Pancreas (tissue), 10 donors: ENCODE measurements at regions not wholly inside any gene's neighbourhood (a gene's known extent, or its start where the extent isn't known, plus 50 kb on each side); places are given as distances from the start of the nearest gene placed in this dataset.

ENCODE experiments used
- ATAC-seq, 4 donors: fragments of 200-7000 bp; cut with Tn5 transposase; one replicate each; pipeline versions ENCODE4 v1.8.0 to v1.9.1; 2020; ENCODE audit warnings: mild to moderate bottlenecking in 4 of 4, moderate library complexity in 4 of 4
- DNase-seq, 6 donors: peaks; one replicate each; pipeline ENCODE4 v3.0.0-alpha.2; 2020
- FAIRE-seq: peaks from 2 replicates; lab custom pipeline; 2012; peaks lifted over from hg19 to GRCh38; lab: Jason Lieb, UNC
- H3K27ac ChIP-seq, 4 donors: fragments of 200-600 bp; sonication (generic); 1 replicate in 3 of 4; 2 replicates in 1 of 4; pipeline versions ENCODE4 v1.5.0 to v1.8.0; 2020
- H3K27me3 ChIP-seq, 4 donors: fragments of 200-600 bp; one replicate each; pipeline ENCODE4 v1.8.0; 2021
- H3K36me3 ChIP-seq, 3 donors: fragments of 200-600 bp; sonication (generic) in 1 of 3; one replicate each; pipeline versions ENCODE4 v1.5.0 to v1.8.0; 2020 to 2021
- H3K4me1 ChIP-seq, 3 donors: fragments of 200-600 bp; one replicate each; pipeline ENCODE4 v1.8.0; 2021
- H3K4me3 ChIP-seq, 4 donors: fragments of 200-600 bp; sonication (generic) in 2 of 4; one replicate each; pipeline versions ENCODE4 v1.5.0 to v1.8.0; 2020 to 2021
- H3K9me3 ChIP-seq, 4 donors: fragments of 200-600 bp; one replicate each; pipeline ENCODE4 v1.8.0; 2021
- CTCF ChIP-seq, 4 donors: fragments of 200-600 bp; sonication (generic) in 3 of 4; IDR thresholded peaks; one replicate each; pipeline versions ENCODE4 v1.5.0 to v1.8.0; 2021; ENCODE audit warnings: antibody characterized with exemption in 4 of 4
- WGBS, 2 donors: extraction: QIAGEN DNeasy Blood & Tissue Kit; methylation state at CpG; one replicate each; pipeline ENCODE4 v1.1.7; 2013; 5-methylcytosine and 5-hydroxymethylcytosine counted together
- intact Hi-C, 3 donors: fragments of 100-400 bp; cut with DNase I; formaldehyde crosslinking; loops; one replicate each; pipeline versions ENCODE4 v1.11.1 to v1.14.2; 2022
- donor health status: healthy with polysubstance abuse.
- donor health status: DM: no; HTN: no; CAD: no; lungs with moderate emphysema.
- donor health status: DM: no; HTN: no; CAD: no.
- donor health status: control.
- donor health status: control.
- donor health status: Bipolar disorder and iron deficiency.
- donor health status: DM: yes; HTN: yes; CAD: no.
- donor health status: DM: no; HTN: no; CAD: no.
- donor health status: DM: no; HTN: no; CAD: no.
- donor health status: DM: yes; HTN: yes; CAD: no.

DNA sequence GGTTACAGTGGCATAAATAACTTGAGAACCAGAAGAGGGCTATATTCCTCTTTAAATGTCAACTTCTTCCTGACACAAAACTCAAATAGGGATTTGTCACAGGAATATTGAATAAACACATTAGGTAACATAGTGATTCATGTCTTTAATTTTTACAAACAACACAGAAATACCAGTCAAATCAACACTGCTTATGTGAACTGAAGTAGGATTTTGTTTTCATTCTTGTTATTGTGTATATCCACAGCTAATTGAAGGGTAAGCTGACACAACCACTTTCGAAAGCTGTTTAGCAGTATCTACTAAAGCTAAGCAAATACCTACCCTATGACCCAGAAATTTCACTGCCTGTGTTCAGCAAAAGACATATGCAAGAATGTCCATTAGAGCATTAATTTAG lies 120.4 kb upstream of the EOLA2 start:
- ATAC-seq (no peak), FAIRE-seq (no peak), DNase-seq (no peak)
- no peaks in the 10 kb centered on the region for H3K9me3 ChIP-seq
- H3K27ac ChIP-seq = no peak overlapping the region
- no peak for TF ChIP-seq CTCF (IDR thresholded peaks at IDR 0.05)
- no peaks in the 10 kb centered on the region for H3K4me1 ChIP-seq
- WGBS, 2 donors = 85 to 100% methylated on average over 1 of the region's 1 CpG
- intact Hi-C loops = no loop called here
- H3K4me3 ChIP-seq = no peak overlapping the region
- no peaks in the 10 kb centered on the region for H3K36me3 ChIP-seq
- H3K27me3 ChIP-seq = no peaks in the 10 kb centered on the region

DNA sequence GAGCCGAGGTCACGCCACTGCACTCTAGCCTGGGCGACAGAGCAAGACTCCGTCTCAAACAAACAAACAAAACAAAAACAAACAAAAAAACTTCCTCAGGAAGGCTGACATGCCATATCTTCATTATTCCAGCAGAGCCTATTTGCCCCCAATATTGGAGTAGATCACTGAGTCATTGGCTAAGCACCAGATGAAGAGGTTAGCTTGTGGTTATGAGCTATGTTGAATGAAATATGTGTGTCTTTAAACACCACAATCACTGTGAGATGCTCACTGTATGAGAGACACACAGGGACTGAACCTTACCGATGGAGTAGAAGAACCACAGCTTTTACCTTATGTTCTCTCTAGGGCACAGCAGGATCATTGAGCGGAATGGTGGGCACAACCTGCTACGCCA lies 122.1 kb upstream of the EOLA2 start:
- Histone ChIP-seq H3K36me3 (no peaks in the 10 kb centered on the region), H3K4me3 (no peak overlapping the region), H3K9me3 (no peaks in the 10 kb centered on the region), H3K27me3 (no peaks in the 10 kb centered on the region), H3K4me1 (no peaks in the 10 kb centered on the region), H3K27ac (no peak overlapping the region)
- intact Hi-C loops = no loop called here
- DNase-seq (no peak), ATAC-seq (no peak), FAIRE-seq (no peak)
- 90 to 92% methylated on average over 7 of the region's 7 CpGs for WGBS, 2 donors
- TF ChIP-seq CTCF (IDR thresholded peaks at IDR 0.05) = no peak

GRCh38 chrX:150062292-150063137 lies 124.2 kb upstream of the EOLA2 start:
- Histone ChIP-seq H3K36me3 (no peaks in the 10 kb centered on the region), H3K4me1 (no peaks in the 10 kb centered on the region), H3K27me3 (no peaks in the 10 kb centered on the region), H3K27ac (no peak overlapping the region), H3K4me3 (no peak overlapping the region), H3K9me3 (no peaks in the 10 kb centered on the region)
- DNase-seq = peak in 1 of 6 donors; percentile 7
- intact Hi-C loops = no loop called here
- FAIRE-seq = no peak
- ATAC-seq = peak in 2 of 4 donors; percentile 72 to 77
- WGBS, 2 donors = 57 to 60% methylated on average over 8 of the region's 8 CpGs
- no peak for TF ChIP-seq CTCF (IDR thresholded peaks at IDR 0.05)

- intact Hi-C loops = no loop called here
- no peaks in the 10 kb centered on the region for H3K27me3 ChIP-seq
- DNase-seq = no peak
- no peak overlapping the region for H3K4me3 ChIP-seq
- no peaks in the 10 kb centered on the region for H3K4me1 ChIP-seq
- H3K27ac ChIP-seq = no peak overlapping the region
- ATAC-seq = no peak
- TF ChIP-seq CTCF (IDR thresholded peaks at IDR 0.05) = no peak
- FAIRE-seq = no peak
- no peaks in the 10 kb centered on the region for H3K9me3 ChIP-seq
- H3K36me3 ChIP-seq = no peaks in the 10 kb centered on the region
Measured at GRCh38 chrX:150063138-150063518, 124.8 kb upstream of the EOLA2 start.

DNA sequence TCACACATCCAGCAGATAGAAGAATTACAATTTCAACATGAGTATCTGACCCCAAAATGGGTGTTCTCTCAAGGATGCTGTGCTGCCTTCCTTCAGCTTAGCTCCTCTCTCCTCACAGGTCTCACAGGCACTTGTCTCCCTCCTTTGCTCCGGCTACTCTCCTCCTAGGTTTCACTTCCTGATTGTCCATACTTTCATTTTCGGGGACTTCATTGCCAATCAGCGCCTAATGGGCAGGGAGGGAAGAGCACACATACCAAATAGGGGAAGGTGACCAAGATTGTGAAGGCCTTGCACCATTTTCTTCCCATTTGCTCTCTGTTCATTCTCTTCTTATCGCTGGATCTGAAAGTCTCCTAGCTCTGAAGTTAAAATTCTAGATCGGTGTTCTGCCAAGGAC lies 125.4 kb upstream of the EOLA2 start:
- no peak for TF ChIP-seq CTCF (IDR thresholded peaks at IDR 0.05)
- no peak overlapping the region for H3K4me3 ChIP-seq
- FAIRE-seq (no peak), ATAC-seq (peak in 2 of 4 donors; percentile 23 to 32), DNase-seq (no peak)
- no peaks in the 10 kb centered on the region for H3K27me3 ChIP-seq
- no peak overlapping the region for H3K27ac ChIP-seq
- H3K9me3 ChIP-seq = no peaks in the 10 kb centered on the region
- WGBS, 2 donors = 58 to 90% methylated on average over 5 of the region's 5 CpGs
- no peaks in the 10 kb centered on the region for H3K4me1 ChIP-seq
- intact Hi-C loops = no loop called here
- no peaks in the 10 kb centered on the region for H3K36me3 ChIP-seq
